NCI-H2171 (cell line): ENCODE measurements at regions not wholly inside any gene's neighbourhood (a gene's known extent, or its start where the extent isn't known, plus 50 kb on each side); places are given as distances from the start of the nearest gene placed in this dataset.

Experiments used
- DNase-seq: peaks from one replicate; lab custom pipeline; 2025; lab: John Stamatoyannopoulos, UW

DNA sequence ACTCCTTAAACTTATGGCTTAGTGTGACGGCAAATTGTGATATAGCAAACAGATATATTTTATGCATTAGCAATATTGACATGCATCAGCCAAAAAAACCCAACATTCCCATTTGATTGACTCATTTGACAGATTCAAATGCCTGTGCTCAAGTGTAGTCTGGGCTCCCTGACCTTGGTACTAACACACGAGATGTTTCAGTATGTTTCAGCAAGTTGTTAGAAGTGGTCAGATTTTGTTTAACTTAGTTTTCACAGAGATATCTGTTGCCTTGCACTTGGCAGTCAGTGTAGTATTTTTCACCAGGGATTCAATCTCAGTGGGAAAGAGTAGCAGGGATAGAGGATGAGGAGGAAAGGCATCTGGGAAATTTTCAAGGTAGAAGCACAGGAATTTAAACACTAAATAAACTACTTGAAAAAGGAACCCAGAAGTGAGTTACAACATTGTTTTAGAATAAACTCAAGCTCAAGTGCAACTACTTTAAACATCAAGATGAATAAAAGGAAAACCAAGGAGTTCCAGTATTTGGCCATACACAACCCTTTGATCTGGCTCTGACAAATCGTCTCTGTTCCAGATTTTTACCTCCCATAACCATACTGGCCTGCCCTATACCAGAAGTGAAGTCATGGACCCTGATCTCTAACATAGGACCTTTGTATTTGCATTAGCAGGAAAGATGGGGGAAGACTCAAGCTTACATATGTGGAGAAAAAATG is 56.5 kb upstream of the BLID start:
- DNase-seq = no peak

- DNase-seq = no peak
Observed at GRCh38 chr11:122170815-122171475, 54.9 kb upstream of the BLID start.

DNA sequence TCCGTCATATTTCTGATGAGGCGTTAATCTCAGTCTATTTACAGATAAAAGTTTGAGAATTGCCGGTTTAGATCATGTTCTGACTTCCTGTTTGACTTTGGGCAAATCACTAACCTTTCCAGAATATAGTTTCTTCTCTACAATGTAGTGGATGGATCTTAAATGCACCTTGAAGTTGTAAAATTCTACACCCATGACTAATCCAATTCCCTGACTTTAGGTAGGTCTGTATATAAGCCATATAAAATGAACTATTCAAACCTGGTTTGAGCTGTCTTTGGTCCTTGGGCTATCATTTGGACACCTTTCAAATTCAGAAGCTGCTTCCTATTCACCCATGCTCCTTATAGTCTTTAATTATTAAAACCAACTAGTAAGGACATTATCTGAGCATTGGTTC is 52.2 kb upstream of the BLID start:
- no peak for DNase-seq

GRCh38 chr11:122167100-122167499 is 51.1 kb upstream of the BLID start:
- no peak for DNase-seq

- DNase-seq = no peak
Observed at GRCh38 chr11:122165607-122166371, 49.8 kb upstream of the BLID start.
